GM12892 (cell line): ENCODE measurements at regions not wholly inside any gene's neighbourhood (a gene's known extent, or its start where the extent isn't known, plus 50 kb on each side); places are given as distances from the start of the nearest gene placed in this dataset.

Experiments
- POLR2A ChIP-seq: IDR thresholded peaks from 2 replicates; pipeline ENCODE4 v1.6.1; 2011; ENCODE audit warnings: low read depth, low read length, control low read depth
- POLR2AphosphoS5 ChIP-seq: IDR thresholded peaks from 2 replicates; pipeline ENCODE4 v1.6.1; 2011; ENCODE audit warnings: low read depth, low read length, control low read depth

DNA sequence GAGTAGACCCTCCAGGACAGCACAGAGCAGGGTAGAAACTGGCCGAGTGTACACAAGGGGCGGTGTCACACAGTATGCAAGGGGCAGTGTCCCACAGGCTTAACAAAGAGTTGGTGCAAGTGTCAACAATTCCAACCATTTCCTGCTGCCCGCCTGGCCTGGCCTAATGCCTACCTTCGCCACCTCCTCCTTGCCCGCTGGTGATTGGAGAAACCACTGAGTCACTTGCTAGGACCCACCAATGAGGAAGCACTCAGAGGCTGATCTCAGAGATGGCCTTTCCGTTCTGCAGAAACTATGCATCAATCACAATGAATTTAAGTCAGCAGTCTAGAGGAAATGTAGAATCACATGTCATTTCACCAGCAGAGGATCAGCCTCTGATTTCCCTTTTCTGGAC is 263.3 kb upstream of the PKDCC start:
- no peak for TF ChIP-seq POLR2A
- TF ChIP-seq POLR2AphosphoS5 = no peak
